Ammon's horn (tissue), 1 donor: ENCODE measurements at regions not wholly inside any gene's neighbourhood (a gene's known extent, or its start where the extent isn't known, plus 50 kb on each side); places are given as distances from the start of the nearest gene placed in this dataset.
A peak's percentile ranks its signal among the peaks of the same experiment; 100 is the strongest.

ENCODE experiments used
- DNase-seq: peaks from one replicate; pipeline ENCODE4 v3.0.0-alpha.2; 2016; ENCODE audit warnings: low spot score

DNA sequence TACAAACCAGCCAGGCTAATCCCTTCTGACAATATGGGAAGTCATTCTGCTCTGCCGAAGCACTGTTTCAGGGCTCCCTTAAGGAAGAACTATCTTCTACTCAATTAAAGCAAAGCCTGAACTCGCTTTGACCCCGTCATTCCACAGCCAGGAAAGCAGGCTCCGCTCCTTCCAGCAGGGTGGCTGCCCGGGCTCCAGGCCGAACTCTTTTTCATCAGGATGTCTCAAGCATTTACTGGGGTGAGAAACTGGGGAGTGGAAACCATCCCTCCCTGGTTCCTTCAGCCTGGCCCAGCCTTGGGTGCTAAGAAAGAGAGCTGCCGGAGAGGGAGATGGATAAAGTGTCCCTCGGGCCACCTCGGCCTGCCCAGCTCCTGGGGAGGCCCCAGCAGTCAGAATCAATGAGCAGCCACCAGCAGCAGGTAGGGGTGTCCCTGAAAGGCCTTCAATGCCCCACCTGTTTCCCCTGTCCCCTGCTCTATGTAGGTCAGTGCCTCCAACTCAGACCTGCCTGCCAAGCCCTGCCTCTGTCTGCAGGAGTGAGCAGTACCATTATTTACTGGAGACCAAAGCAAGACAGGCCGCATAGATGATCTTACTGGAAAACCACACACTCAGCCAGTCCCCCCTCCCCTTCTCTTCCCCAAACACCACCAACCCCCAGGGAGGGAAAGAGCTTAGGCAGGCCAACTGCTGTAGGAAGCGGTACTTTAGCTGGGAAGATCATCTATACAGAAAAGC, 225.6 kb upstream of the TLE3 start:
- DNase-seq, result no peak

DNA sequence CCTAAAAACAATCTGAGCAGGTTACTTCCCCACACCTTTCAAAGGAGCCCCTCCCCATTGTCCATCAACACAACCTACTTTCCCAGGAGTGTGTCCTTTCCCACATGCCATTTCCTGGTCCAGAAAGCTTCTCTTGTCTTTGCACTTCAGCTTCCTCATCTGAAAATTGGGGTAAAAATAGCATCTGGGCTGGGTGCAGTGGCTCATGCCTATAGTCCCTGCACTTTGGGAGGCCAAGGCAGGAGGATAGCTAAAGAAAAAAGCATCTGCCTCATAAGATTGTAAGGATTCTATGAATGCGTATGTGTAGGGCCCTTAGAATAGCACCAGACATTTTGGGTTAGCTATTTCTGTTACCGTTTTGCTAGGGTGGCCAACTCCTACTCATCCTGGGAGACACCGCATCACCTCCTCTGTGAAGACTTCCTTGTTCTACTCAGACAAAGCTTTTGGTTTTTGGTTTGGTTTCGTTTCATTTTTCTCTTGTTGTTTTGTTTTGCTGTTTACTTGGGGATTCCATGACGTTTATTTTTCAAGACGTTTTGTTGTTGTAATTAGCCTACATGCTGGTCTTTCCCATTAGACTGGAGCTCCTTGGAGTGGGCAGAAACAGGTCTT, 224.4 kb upstream of the TLE3 start:
- DNase-seq, result no peak

- no peak for DNase-seq
These were observed 223.6 kb upstream of the TLE3 start for GRCh38 chr15:70321172-70321819.

- no peak for DNase-seq
These were observed 222.8 kb upstream of the TLE3 start for GRCh38 chr15:70320482-70320881.

DNA sequence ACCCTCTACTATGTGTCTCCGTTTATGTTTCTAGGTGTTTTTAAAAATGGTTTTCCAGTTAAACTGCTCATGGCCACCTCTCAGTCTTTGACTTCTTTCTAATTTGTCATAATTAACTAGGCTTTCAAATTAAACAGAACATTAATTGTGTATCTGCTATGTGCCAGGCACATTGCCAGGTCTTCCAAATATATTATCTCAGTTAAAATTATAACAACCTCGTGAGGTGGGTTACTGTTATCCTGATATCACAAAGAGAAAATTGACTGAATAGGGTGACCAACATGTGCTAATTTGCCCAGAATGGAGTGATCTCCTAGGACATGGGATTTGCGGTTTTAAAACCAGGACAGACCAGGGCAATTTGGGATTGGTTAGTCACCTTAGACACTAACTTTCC, 222.4 kb upstream of the TLE3 start:
- no peak for DNase-seq

DNA sequence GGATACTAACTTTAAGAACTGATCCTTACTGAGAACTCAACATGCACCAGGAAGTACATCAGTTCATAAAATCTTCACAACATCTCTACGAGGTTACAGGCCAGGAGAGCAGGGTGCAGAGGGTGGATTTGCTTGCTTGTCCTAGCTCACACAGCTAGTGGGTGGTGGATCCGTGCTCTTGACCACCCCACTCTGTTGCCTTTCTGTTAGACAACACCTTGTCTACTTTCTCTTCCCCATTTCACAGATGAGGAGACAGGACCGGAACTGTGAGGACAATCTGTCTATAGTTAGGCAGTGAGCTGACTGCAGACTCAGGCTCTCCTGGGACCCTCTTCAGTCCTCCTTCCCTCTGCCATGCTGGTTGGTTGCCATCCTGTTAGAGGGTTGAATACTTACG, 221.7 kb upstream of the TLE3 start:
- DNase-seq, result peak; percentile 61

DNA sequence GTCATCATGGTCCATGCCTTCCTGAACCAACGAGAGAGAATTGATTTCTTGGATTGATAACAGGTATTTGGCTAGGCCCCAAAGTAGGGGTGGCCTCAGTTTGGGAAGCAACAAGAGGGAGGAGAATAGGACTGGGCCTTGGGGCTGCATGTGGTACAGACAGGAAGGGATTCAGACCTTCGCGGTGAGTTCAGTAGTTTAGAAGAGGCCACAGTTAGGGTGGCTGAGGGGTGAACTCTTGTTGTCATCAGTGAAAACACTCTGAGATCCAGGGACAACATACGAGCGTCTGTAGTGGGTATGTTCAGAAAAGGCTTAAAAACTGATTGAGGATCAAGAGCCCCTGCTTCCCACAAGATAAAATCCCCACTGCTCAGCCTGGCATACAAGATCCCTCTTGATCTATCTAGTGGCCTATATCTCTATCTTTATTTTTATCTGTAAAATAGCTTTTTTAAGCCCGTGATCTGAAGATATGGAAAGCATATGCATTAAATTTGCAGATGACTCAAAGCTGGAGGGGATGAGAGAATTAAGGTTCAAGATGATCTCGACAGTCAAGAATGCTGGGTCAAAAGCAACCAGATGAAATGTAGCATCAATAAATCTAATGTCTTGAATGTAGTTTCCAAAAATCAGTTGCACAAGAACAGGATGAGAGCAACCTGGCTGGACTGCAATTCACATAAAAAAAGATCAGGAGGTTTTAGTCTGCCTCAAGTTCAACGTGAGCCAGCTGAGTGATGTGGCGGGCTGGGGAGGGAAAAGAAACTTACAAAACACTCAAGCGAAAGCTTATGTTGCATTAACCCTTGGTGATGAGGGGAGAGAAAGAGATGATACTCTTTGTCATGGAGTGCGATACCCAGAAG, 221.1 kb upstream of the TLE3 start:
- DNase-seq, result no peak

GRCh38 chr15:70316059-70316600, 218.4 kb upstream of the TLE3 start:
- no peak for DNase-seq

DNA sequence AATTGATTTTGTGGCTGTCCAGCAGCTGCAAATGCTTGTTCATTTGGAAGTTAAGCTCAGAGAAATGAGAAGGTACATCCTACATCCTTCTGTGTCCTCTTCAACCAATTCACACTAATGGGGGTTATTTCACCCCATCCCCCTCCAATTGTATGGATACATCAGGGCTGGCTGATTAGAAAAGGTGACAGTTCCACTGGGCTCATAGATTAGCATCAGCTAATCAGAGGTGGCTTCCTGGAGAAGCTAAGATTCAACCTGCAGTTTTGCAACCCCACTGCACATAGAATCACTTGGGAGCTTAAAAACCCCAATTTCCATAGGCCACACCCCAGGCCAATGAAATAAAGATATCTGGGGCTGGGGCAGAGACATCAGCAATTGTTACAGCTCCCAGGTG, 217.7 kb upstream of the TLE3 start:
- no peak for DNase-seq

DNA sequence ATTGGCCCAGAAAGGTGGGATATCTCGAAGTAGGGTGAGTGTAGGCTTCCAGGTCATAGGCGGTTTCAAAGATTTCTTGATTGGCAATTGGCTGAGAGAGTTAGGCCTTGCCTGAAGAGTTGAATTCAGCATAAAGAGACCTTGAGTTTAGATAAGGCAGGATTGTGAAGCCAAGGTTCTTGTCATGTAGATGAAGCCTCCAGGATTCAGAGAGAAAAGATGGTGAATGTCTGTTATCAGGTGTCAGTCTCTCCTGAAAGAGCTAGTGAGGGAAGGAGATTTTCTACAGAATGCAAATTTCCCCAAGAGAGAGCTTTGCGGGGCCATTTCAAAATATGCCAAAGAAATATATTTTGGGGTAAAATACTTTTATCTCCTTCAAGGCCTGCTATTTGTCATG, 217.0 kb upstream of the TLE3 start:
- no peak for DNase-seq

GRCh38 chr15:70314018-70314354, 216.3 kb upstream of the TLE3 start:
- no peak for DNase-seq

DNA sequence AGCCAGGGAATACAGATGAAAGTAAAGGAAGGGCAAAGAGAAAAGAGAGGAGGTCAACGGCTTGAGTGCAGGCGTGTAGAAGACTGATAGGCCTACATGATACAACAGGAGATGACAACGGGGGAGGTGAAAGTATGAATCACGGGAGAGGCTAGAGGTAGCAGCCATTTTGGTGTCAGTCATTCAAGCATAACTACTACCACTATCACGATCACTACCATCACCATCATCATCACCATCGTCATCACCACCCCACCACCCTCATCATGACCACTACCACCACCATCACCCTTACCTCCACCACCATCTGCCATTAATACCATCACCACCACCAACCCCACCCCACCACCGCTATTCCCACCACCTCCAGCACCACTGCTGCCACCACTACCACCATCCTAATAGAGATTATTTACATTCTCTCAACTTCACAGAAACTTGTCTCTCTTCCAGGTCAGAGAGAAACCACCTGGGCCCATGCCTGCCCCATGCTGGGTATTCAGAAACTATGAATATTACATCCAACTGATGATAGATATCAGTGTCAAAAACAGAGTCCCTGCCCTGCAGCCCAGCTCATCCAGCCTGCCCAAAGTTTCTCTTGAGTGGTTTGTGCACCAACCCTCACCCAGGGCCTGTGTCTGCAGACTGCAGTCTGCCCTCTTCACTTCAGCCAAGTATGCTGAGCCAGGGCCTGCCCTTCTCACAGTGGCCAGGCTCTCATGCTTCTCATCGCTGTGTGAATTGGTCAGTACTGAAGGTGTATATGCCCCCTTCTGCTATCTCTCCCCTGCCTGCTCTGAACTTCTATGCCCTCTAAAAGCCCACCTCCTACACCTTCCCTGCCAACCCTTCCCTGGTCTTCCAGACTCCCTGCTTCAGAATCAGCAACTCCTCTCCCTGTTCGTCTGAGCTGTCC, 215.6 kb upstream of the TLE3 start:
- no peak for DNase-seq

DNA sequence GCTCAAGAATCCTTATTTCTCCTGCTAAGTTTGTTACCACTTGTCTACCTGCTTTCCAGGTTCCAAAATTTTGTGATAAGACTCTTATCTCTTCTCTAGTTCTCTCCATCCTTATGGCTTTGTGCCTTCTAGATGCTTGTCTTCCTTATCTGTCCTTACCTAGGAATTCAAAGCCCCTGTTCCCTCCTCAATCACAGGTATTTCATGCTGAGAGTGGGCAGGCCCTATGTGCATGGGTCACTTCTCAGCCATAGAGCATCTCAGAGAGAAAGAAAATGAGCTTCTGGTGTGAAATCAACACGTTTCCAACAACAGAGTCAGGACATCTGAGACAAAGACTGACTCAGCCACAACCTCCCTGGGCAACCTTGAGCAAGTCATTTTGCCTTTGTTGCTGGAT, 214.1 kb upstream of the TLE3 start:
- no peak for DNase-seq

DNA sequence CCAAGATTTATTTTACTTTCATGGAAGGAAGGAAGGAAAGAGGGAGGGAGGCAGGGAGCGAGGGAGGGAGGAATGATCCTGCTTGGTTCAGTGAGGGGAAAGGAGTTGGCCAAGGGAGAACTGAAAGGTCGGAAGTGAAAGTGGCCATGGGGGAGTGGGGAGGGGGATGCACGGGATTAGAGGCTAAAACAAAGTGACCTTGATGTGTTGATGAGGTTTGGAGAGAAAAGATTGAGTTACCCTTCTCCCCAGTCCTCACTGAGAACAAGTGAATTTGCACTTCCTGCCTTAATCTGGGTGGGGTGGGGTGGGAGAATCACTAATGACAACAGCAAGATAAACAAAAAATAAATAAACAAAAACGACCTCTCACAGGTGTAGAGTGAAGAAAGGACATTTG, 212.0 kb upstream of the TLE3 start:
- no peak for DNase-seq

DNA sequence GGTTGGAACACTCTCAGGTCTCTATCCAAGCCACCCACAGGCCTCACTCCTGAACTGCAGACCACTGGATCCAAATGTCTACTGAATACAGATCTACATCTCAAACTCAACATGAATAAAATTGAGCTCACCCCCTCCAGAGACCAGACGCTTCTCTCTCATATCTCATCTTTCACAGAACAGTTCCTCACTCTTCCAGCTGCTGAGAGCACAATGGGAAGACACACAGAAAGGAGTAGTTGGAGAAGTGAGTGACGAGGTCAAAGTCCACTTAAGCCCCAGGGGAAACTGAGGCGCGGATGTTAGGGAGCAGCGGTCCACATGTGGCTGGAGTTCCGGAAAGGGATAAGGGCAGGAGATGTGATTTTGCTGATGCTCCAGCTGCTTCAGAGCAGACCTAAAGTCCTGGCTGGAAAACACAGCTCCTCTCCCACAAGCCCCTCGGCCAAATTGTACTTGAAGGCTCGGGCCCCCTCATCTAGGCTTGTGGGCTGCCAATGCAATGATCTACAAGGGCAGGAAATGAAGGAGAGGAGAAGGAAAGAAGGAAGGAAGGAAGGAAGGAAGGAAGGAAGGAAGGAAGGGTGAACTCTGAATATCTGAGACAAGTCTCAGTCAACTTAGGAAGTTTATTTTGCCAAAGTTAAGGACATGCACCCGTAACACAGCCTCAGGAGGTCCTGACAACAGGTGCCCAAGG, 211.2 kb upstream of the TLE3 start:
- DNase-seq, result no peak

GRCh38 chr15:70308011-70308734, 210.5 kb upstream of the TLE3 start:
- DNase-seq, result no peak

DNA sequence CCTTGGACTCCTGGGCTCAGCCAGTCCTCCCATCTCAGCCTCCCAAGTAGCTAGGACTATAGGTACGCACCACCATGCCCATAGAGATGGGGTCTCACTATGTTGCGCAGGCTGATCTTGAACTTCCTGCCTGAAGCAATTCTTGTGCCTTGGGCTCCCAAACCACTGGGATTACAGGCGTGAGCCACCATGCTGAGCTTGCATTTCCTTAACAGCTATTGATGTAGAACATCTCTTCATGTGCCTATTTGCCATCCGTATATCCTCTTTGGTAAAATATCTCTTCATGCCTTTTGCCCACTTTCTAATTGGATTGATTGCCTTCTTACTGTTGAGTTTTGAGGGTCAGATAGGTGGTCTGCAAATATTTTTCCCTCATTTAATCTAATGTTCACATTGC, 208.9 kb upstream of the TLE3 start:
- DNase-seq, result no peak

DNA sequence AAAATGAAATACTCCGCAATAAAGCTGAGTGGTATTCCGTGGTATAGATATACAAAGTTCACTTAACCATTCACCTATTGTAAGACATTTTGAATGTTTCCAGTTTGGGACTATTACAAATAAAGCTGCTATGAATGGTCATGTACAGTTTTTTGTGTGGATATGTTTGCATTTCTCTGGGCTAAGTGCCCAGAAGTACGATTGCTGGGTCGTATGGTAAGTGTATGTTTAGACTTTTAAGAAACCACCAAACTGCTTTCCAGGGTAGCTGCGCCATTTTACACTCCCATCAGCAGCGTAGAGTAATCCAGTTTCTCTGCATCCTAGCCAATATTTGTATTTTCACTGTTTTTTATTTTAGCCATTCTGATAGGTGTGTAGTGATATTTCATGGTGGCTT, 208.4 kb upstream of the TLE3 start:
- no peak for DNase-seq

DNA sequence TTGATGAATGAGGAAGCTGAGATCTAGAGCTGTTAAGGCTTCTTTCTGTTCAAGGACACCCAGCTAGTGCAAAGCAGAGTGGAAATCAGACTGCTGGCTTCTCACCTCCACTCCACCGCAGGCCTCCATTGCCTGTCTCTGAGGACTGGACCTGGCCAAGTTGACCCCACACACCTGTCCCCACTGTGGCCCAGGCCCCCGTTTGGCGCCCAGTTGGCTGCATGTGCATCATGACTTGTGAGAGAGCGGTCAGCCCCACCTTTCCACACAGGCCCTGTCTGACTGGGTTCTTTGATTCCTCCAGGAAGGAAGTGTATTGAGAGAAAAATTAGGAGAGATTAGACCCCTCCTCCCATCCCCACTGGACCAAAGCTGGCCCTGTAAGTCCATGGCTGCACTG, 206.3 kb upstream of the TLE3 start:
- no peak for DNase-seq

- no peak for DNase-seq
These were observed 204.6 kb upstream of the TLE3 start for GRCh38 chr15:70302360-70302759.
